Muscle of leg (tissue), 3 donors: ENCODE measurements at regions not wholly inside any gene's neighbourhood (a gene's known extent, or its start where the extent isn't known, plus 50 kb on each side); places are given as distances from the start of the nearest gene placed in this dataset.

Experiments
- DNase-seq: peaks from one replicate; pipeline ENCODE4 v3.0.0; 2013
- H3K27ac ChIP-seq: one replicate; pipeline ENCODE4 v1.5.1; 2013; ENCODE audit warnings: mild to moderate bottlenecking, low read length, control low read depth
- H3K27me3 ChIP-seq: one replicate; pipeline ENCODE4 v1.6.1; 2013; ENCODE audit warnings: low read length; ENCODE audit not compliant: control insufficient read depth, insufficient read depth
- H3K36me3 ChIP-seq: one replicate; pipeline ENCODE4 v1.6.1; 2013; ENCODE audit warnings: low read length; ENCODE audit not compliant: control insufficient read depth, insufficient read depth
- H3K4me1 ChIP-seq: one replicate; pipeline ENCODE4 v1.6.1; 2013; ENCODE audit warnings: low read length; ENCODE audit not compliant: control insufficient read depth, insufficient read depth
- H3K4me3 ChIP-seq: one replicate; pipeline ENCODE4 v1.5.1; 2013; ENCODE audit warnings: low read length, control low read depth
- H3K9me3 ChIP-seq: replicated peaks from 2 replicates; pipeline ENCODE4 v1.6.1; 2013; ENCODE audit warnings: low read depth, low read length; ENCODE audit not compliant: control insufficient read depth
- WGBS: methylation state at CpG from one replicate; pipeline ENCODE4 v1.1.5; 2013; ENCODE audit warnings: missing lambda C conversion rate; ENCODE audit not compliant: insufficient coverage; 5-methylcytosine and 5-hydroxymethylcytosine counted together

GRCh38 chr9:97759581-97760288 lies 62.6 kb upstream of the XPA start:
- H3K36me3 ChIP-seq = no peaks in the 10 kb centered on the region
- no peak for DNase-seq
- no peak overlapping the region for H3K4me3 ChIP-seq
- WGBS = 37% methylated on average over 3 of the region's 5 CpGs
- no peak overlapping the region for H3K27ac ChIP-seq
- no peaks in the 10 kb centered on the region for H3K9me3 ChIP-seq
- H3K4me1 ChIP-seq = no peaks in the 10 kb centered on the region
- peaks cover 38% of the 10 kb centered on the region for H3K27me3 ChIP-seq

GRCh38 chr9:97761056-97761598 lies 64.0 kb upstream of the XPA start:
- peaks cover 39% of the 10 kb centered on the region for H3K27me3 ChIP-seq
- H3K9me3 ChIP-seq = no peaks in the 10 kb centered on the region
- no peaks in the 10 kb centered on the region for H3K36me3 ChIP-seq
- DNase-seq = no peak
- 88% methylated on average over 2 of the region's 8 CpGs for WGBS
- H3K4me1 ChIP-seq = no peaks in the 10 kb centered on the region
- no peak overlapping the region for H3K4me3 ChIP-seq
- H3K27ac ChIP-seq = no peak overlapping the region

- DNase-seq = no peak
- Histone ChIP-seq H3K4me1 (no peaks in the 10 kb centered on the region), H3K4me3 (no peak overlapping the region), H3K27me3 (peaks cover 37% of the 10 kb centered on the region), H3K27ac (no peak overlapping the region), H3K9me3 (no peaks in the 10 kb centered on the region), H3K36me3 (no peaks in the 10 kb centered on the region)
- 67% methylated on average over 8 of the region's 8 CpGs for WGBS
Measured at GRCh38 chr9:97761879-97762278, 64.7 kb upstream of the XPA start.

- H3K27me3 ChIP-seq = peaks cover 37% of the 10 kb centered on the region
- 100% methylated on average over 1 of the region's 4 CpGs for WGBS
- no peaks in the 10 kb centered on the region for H3K36me3 ChIP-seq
- H3K9me3 ChIP-seq = no peaks in the 10 kb centered on the region
- no peak for DNase-seq
- no peak overlapping the region for H3K4me3 ChIP-seq
- H3K4me1 ChIP-seq = no peaks in the 10 kb centered on the region
- no peak overlapping the region for H3K27ac ChIP-seq
Measured at GRCh38 chr9:97763874-97764273, 66.7 kb upstream of the XPA start.

GRCh38 chr9:97766092-97766491 lies 69.0 kb upstream of the XPA start:
- 100% methylated on average over 1 of the region's 2 CpGs for WGBS
- DNase-seq = no peak
- no peaks in the 10 kb centered on the region for H3K9me3 ChIP-seq
- H3K4me3 ChIP-seq = no peak overlapping the region
- H3K27ac ChIP-seq = no peak overlapping the region
- H3K27me3 ChIP-seq = peaks cover 29% of the 10 kb centered on the region
- no peaks in the 10 kb centered on the region for H3K36me3 ChIP-seq
- H3K4me1 ChIP-seq = peaks cover 2% of the 10 kb centered on the region

GRCh38 chr9:97766610-97767009 lies 69.5 kb upstream of the XPA start:
- peaks cover 26% of the 10 kb centered on the region for H3K27me3 ChIP-seq
- peaks cover 2% of the 10 kb centered on the region for H3K4me1 ChIP-seq
- no peak overlapping the region for H3K27ac ChIP-seq
- H3K4me3 ChIP-seq = no peak overlapping the region
- 86% methylated on average over 1 of the region's 3 CpGs for WGBS
- no peak for DNase-seq
- no peaks in the 10 kb centered on the region for H3K9me3 ChIP-seq
- no peaks in the 10 kb centered on the region for H3K36me3 ChIP-seq

- peaks cover 2% of the 10 kb centered on the region for H3K4me1 ChIP-seq
- H3K36me3 ChIP-seq = no peaks in the 10 kb centered on the region
- H3K27me3 ChIP-seq = peaks cover 18% of the 10 kb centered on the region
- no peak overlapping the region for H3K27ac ChIP-seq
- no CpG with 5 or more reads among the region's 2 CpGs for WGBS
- DNase-seq = no peak
- H3K9me3 ChIP-seq = no peaks in the 10 kb centered on the region
- H3K4me3 ChIP-seq = no peak overlapping the region
Measured at GRCh38 chr9:97767891-97768290, 70.8 kb upstream of the XPA start.

GRCh38 chr9:97768746-97769145 lies 71.6 kb upstream of the XPA start:
- Histone ChIP-seq H3K36me3 (no peaks in the 10 kb centered on the region), H3K4me3 (no peak overlapping the region), H3K9me3 (no peaks in the 10 kb centered on the region), H3K27ac (no peak overlapping the region), H3K4me1 (peaks cover 2% of the 10 kb centered on the region), H3K27me3 (peaks cover 18% of the 10 kb centered on the region)
- WGBS = 41% methylated on average over 3 of the region's 7 CpGs
- peak; percentile 75 for DNase-seq

GRCh38 chr9:97769208-97769607 lies 72.1 kb upstream of the XPA start:
- 3% methylated on average over 2 of the region's 5 CpGs for WGBS

GRCh38 chr9:97770808-97771372 lies 73.8 kb upstream of the XPA start:
- Histone ChIP-seq H3K9me3 (no peaks in the 10 kb centered on the region), H3K27ac (no peak overlapping the region), H3K4me3 (no peak overlapping the region), H3K27me3 (peaks cover 11% of the 10 kb centered on the region), H3K4me1 (peaks cover 2% of the 10 kb centered on the region), H3K36me3 (no peaks in the 10 kb centered on the region)
- 40% methylated on average over 1 of the region's 1 CpG for WGBS
- no peak for DNase-seq

More at GRCh38 chr9:97769208-97769607, 72.1 kb upstream of the XPA start:
- no peaks in the 10 kb centered on the region for H3K36me3 ChIP-seq
- H3K4me3 ChIP-seq = no peak overlapping the region
- no peaks in the 10 kb centered on the region for H3K9me3 ChIP-seq
- H3K27me3 ChIP-seq = peaks cover 15% of the 10 kb centered on the region
- H3K4me1 ChIP-seq = peaks cover 2% of the 10 kb centered on the region
- H3K27ac ChIP-seq = no peak overlapping the region
- DNase-seq = no peak
